ENCODE measurements at regions not wholly inside any gene's neighbourhood (a gene's known extent, or its start where the extent isn't known, plus 50 kb on each side); places are given as distances from the start of the nearest gene placed in this dataset.

DNA sequence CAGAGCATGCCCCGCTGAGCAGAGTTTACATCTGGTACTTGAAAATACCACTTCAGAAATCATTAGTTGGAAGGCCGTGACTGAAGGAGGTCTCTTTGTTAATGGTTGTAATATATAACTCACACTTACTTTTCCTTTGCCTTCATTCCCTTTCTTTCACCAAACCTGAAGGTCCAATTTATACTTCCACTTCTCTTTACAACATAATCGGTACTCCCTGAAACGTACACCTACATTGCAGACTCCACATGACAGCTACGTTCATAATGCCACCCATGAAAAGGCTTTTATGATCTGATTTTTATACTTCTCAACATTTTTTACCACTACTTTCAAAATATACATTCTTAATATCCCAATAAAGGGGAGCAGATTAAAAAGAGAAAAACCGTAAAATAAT is 298.7 kb downstream of the C4orf33 start:
- TF ChIP-seq POLR2A (IDR thresholded peaks at IDR 0.05) (no peak), POLR2AphosphoS5 (IDR thresholded peaks at IDR 0.05) (no peak)
- TF ChIP-seq, protein P1, sequence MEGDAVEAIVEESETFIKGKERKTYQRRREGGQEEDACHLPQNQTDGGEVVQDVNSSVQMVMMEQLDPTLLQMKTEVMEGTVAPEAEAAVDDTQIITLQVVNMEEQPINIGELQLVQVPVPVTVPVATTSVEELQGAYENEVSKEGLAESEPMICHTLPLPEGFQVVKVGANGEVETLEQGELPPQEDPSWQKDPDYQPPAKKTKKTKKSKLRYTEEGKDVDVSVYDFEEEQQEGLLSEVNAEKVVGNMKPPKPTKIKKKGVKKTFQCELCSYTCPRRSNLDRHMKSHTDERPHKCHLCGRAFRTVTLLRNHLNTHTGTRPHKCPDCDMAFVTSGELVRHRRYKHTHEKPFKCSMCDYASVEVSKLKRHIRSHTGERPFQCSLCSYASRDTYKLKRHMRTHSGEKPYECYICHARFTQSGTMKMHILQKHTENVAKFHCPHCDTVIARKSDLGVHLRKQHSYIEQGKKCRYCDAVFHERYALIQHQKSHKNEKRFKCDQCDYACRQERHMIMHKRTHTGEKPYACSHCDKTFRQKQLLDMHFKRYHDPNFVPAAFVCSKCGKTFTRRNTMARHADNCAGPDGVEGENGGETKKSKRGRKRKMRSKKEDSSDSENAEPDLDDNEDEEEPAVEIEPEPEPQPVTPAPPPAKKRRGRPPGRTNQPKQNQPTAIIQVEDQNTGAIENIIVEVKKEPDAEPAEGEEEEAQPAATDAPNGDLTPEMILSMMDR (IDR thresholded peaks at IDR 0.05) = no peak
